Sigmoid colon (tissue), 6 donors: ENCODE measurements at regions not wholly inside any gene's neighbourhood (a gene's known extent, or its start where the extent isn't known, plus 50 kb on each side); places are given as distances from the start of the nearest gene placed in this dataset.
A peak's percentile ranks its signal among the peaks of the same experiment; 100 is the strongest.

Source experiments
- DNase-seq: peaks from one replicate; pipeline ENCODE4 v3.0.0-alpha.2; 2019
- H3K27ac ChIP-seq, 4 donors: fragments of 200-600 bp; sonication (generic); one replicate each; pipeline ENCODE4 v1.5.1; 2016 to 2019; ENCODE audit warnings: mild to moderate bottlenecking in 1 of 4
- H3K27me3 ChIP-seq, 3 donors: fragments of 200-600 bp; sonication (generic); one replicate each; pipeline ENCODE4 v1.5.1; 2019; ENCODE audit warnings: mild to moderate bottlenecking in 1 of 3
- H3K36me3 ChIP-seq, 4 donors: fragments of 200-600 bp; sonication (generic); one replicate each; pipeline ENCODE4 v1.5.1; 2016 to 2019
- H3K4me1 ChIP-seq, 4 donors: fragments of 200-600 bp; sonication (generic); one replicate each; pipeline ENCODE4 v1.5.1; 2017 to 2019
- H3K4me3 ChIP-seq, 4 donors: fragments of 200-600 bp; sonication (generic); one replicate each; pipeline ENCODE4 v1.5.1; 2017 to 2019; ENCODE audit warnings: mild to moderate bottlenecking in 2 of 4, moderate library complexity in 1 of 4
- H3K9me3 ChIP-seq, 4 donors: fragments of 200-600 bp in 3 of 4; sonication (generic) in 3 of 4; one replicate each; pipeline versions ENCODE4 v1.5.1 to v1.6.1; 2013 to 2019
- CTCF ChIP-seq, 4 experiments: fragments of 450-650 bp in 3 of 4; fragments of 200-600 bp in 1 of 4; IDR thresholded peaks; one replicate each; pipeline ENCODE4 v1.5.1; 2016 to 2019; ENCODE audit warnings: antibody characterized with exemption in 4 of 4, mild to moderate bottlenecking in 3 of 4, moderate library complexity in 2 of 4
- EP300 ChIP-seq, 4 donors: sonication (generic); formaldehyde crosslinking; IDR thresholded peaks; one replicate each; pipeline ENCODE4 v1.6.1; 2017; ENCODE audit warnings: antibody characterized with exemption in 4 of 4
- POLR2A ChIP-seq, 2 donors: fragments of 450-650 bp; IDR thresholded peaks; one replicate each; pipeline ENCODE4 v1.6.1; 2016; ENCODE audit warnings: antibody characterized with exemption in 2 of 2, mild to moderate bottlenecking in 2 of 2, moderate library complexity in 2 of 2
- POLR2AphosphoS5 ChIP-seq, 4 donors: sonication (generic); formaldehyde crosslinking; IDR thresholded peaks; one replicate each; pipeline ENCODE4 v1.6.1; 2017; ENCODE audit warnings: antibody characterized with exemption in 4 of 4
- WGBS, 2 donors: extraction: QIAGEN DNeasy Blood & Tissue Kit; methylation state at CpG; one replicate each; pipeline ENCODE4 v1.1.7; 2013; 5-methylcytosine and 5-hydroxymethylcytosine counted together
- intact Hi-C: fragments of 100-400 bp; cut with DNase I; formaldehyde crosslinking; loops from one replicate; pipeline ENCODE4 v1.15.1; 2023
- donor health status: healthy with polysubstance abuse.
- donor health status: healthy.

GRCh38 chr1:157193702-157194391, 55.7 kb upstream of the ETV3 start:
- no peak overlapping the region for H3K4me3 ChIP-seq
- intact Hi-C loops = loop anchor here (1.0 kb wide), 1 partner anchor 296 kb away; no protein-coding TSS in a partner anchor
- WGBS, 2 donors = 46 to 48% methylated on average over 20 of the region's 20 CpGs
- H3K27me3 ChIP-seq = peaks cover 0 to 15% (median 0%) of the 10 kb centered on the region in 3 donors
- no peaks in the 10 kb centered on the region for H3K36me3 ChIP-seq
- H3K4me1 ChIP-seq = no peaks in the 10 kb centered on the region
- H3K9me3 ChIP-seq = no peaks in the 10 kb centered on the region
- DNase-seq = no peak
- no peak overlapping the region for H3K27ac ChIP-seq
- TF ChIP-seq POLR2A (IDR thresholded peaks at IDR 0.05) (no peak), EP300 (IDR thresholded peaks at IDR 0.05) (no peak), CTCF (IDR thresholded peaks at IDR 0.05) (peak in 3 of 4 experiments; percentile 28 to 53 (median 42)), POLR2AphosphoS5 (IDR thresholded peaks at IDR 0.05) (no peak)

- intact Hi-C loops = loop anchor here (1.0 kb wide), 1 partner anchor 297 kb away; no protein-coding TSS in a partner anchor
- no peaks in the 10 kb centered on the region for H3K36me3 ChIP-seq
- peaks cover 0 to 15% (median 0%) of the 10 kb centered on the region in 3 donors for H3K27me3 ChIP-seq
Measured at GRCh38 chr1:157193219-157193618, 55.0 kb upstream of the ETV3 start.

GRCh38 chr1:157189986-157190982, 52.1 kb upstream of the ETV3 start:
- TF ChIP-seq POLR2A (IDR thresholded peaks at IDR 0.05) (no peak), CTCF (IDR thresholded peaks at IDR 0.05) (no peak), POLR2AphosphoS5 (IDR thresholded peaks at IDR 0.05) (no peak), EP300 (IDR thresholded peaks at IDR 0.05) (no peak)
- WGBS, 2 donors = 89% methylated on average over 22 of the region's 22 CpGs
- Histone ChIP-seq H3K4me1 (no peaks in the 10 kb centered on the region), H3K27ac (no peak overlapping the region), H3K9me3 (no peaks in the 10 kb centered on the region), H3K4me3 (no peak overlapping the region), H3K27me3 (peaks cover 0 to 12% (median 0%) of the 10 kb centered on the region in 3 donors), H3K36me3 (no peaks in the 10 kb centered on the region)
- DNase-seq = no peak
- intact Hi-C loops = no loop called here

More at GRCh38 chr1:157193219-157193618, 55.0 kb upstream of the ETV3 start:
- Histone ChIP-seq H3K9me3 (no peaks in the 10 kb centered on the region), H3K27ac (no peak overlapping the region), H3K4me1 (no peaks in the 10 kb centered on the region), H3K4me3 (no peak overlapping the region)
- no peak for DNase-seq
- 31 to 71% methylated on average over 1 of the region's 1 CpG for WGBS, 2 donors
- TF ChIP-seq POLR2AphosphoS5 (IDR thresholded peaks at IDR 0.05) = no peak
- TF ChIP-seq POLR2A (IDR thresholded peaks at IDR 0.05) = no peak
- no peak for TF ChIP-seq CTCF (IDR thresholded peaks at IDR 0.05)
- no peak for TF ChIP-seq EP300 (IDR thresholded peaks at IDR 0.05)

- TF ChIP-seq CTCF (IDR thresholded peaks at IDR 0.05) (no peak), POLR2A (IDR thresholded peaks at IDR 0.05) (no peak), EP300 (IDR thresholded peaks at IDR 0.05) (no peak), POLR2AphosphoS5 (IDR thresholded peaks at IDR 0.05) (no peak)
- Histone ChIP-seq H3K27me3 (peaks cover 0 to 3% (median 0%) of the 10 kb centered on the region in 3 donors), H3K36me3 (no peaks in the 10 kb centered on the region), H3K4me1 (no peaks in the 10 kb centered on the region), H3K9me3 (no peaks in the 10 kb centered on the region), H3K27ac (no peak overlapping the region), H3K4me3 (no peak overlapping the region)
- no peak for DNase-seq
- intact Hi-C loops = no loop called here
- 78 to 86% methylated on average over 4 of the region's 4 CpGs for WGBS, 2 donors
Measured at GRCh38 chr1:157189096-157189495, 50.9 kb upstream of the ETV3 start.
